ENCODE measurements at regions not wholly inside any gene's neighbourhood (a gene's known extent, or its start where the extent isn't known, plus 50 kb on each side); places are given as distances from the start of the nearest gene placed in this dataset.

DNA sequence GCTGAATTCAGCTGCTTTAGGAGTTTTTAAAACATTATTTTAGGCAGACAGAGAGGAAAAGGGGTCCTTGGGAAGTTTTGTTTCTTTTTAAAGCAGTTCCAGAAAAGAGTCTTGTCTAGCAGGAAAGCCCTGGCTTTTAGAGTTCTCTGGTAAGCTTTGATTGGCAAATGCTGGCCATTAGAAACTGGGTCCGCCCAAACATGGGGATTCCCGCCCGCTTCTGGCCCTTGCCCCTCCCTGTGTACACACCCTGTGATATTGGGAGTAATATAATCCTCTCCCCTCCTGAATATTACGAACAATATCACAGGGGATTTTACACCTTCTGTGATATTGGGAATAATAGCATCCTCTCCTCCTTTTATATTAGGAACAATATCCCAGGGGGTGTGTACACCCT is 58.9 kb downstream of the ERICH4 start:
- DNase-seq (ENCODE audit: low read depth, low spot score): no peak
- Histone ChIP-seq H3K9me2 (ENCODE audit: insufficient read depth) (no peaks in the 10 kb centered on the region), H3K4me1 (ENCODE audit: control insufficient read depth in 1 of 2, insufficient read depth in 2 of 2, low read length in 2 of 2) (peaks cover 14 to 20% of the 10 kb centered on the region in 2 experiments), H3K4me2 (ENCODE audit: low read length) (peak overlapping the region; percentile 67), H3K79me2 (ENCODE audit: insufficient read depth, low read length) (no peaks in the 10 kb centered on the region), H2AFZ (ENCODE audit: low read depth, low read length, poor library complexity, severe bottlenecking) (peak overlapping the region; percentile 88), H3K27me3 (ENCODE audit: insufficient read depth, low read length) (0 out of 2 replicates have a peak, but pooled peaks cover 5% of the 10 kb centered on the region), H4K20me1 (ENCODE audit: insufficient read depth) (no peaks in the 10 kb centered on the region), H3K4me3 (replicated peaks in 1 of 2; ENCODE audit: low read depth in 1 of 2, low read length in 2 of 2) (no peak overlapping the region), H3K36me3 (ENCODE audit: control insufficient read depth in 1 of 2, insufficient read depth in 2 of 2, low read length in 2 of 2) (no peaks in the 10 kb centered on the region), H3K9ac (ENCODE audit: low read length) (peak overlapping the region; percentile 46), H3K27ac (ENCODE audit: low read depth, low read length) (peak overlapping the region; percentile 23; the same call in 1 of the 2 replicates), H3K9me3 (ENCODE audit: control insufficient read depth in 1 of 2, insufficient read depth in 1 of 2, low read depth in 1 of 2, low read length in 2 of 2) (no peaks in the 10 kb centered on the region)
- ChIA-PET POLR2A (no interaction called here), RAD21 (ENCODE audit: low non-redundant PET in 1 of 2, low total read pairs in 2 of 2, uncharacterized antibody in 2 of 2, unreplicated experiment in 2 of 2) (no interaction called here), CTCF (interaction anchor here (0.7 kb wide), 1 partner anchor 65 kb away, joined by 3 read pairs; no protein-coding TSS in a partner anchor)
- intact Hi-C loops (cut with micrococcal nuclease): no loop called here
- ATAC-seq: peak; percentile 48
- TF ChIP-seq YY1 (IDR thresholded peaks at IDR 0.05; ENCODE audit: extremely low read depth, insufficient replicate concordance, low read depth, low read length): no peak
- TF ChIP-seq, protein P1, sequence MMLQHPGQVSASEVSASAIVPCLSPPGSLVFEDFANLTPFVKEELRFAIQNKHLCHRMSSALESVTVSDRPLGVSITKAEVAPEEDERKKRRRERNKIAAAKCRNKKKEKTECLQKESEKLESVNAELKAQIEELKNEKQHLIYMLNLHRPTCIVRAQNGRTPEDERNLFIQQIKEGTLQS (IDR thresholded peaks at IDR 0.05): no peak
- no peak for TF ChIP-seq EZH2 (IDR thresholded peaks at IDR 0.05)
- TF ChIP-seq POLR2A (IDR thresholded peaks at IDR 0.05; ENCODE audit: borderline replicate concordance, extremely low read depth, insufficient read depth, insufficient read length): no peak
- no TSS peak for BruUV-seq (replicated peaks)

DNA sequence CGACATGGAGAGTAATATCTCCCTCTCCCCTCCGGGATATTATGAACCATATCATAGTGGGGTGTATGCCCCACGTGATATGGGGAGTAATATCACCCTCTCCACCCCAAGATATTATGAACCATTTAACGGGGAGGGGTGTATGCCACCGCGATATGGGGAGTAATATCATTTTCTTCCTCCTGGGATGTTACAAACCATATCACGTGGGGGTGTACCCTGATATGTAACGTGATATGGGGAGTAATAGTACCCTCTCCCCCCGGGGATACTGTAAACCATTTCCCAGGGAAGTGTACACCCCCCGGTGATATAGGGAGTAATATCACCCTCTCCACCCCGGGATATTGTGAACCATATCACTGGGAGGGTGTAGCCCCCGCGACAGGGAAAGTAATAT is 62.1 kb downstream of the ERICH4 start:
- no peaks in the 10 kb centered on the region for H3K9me2 ChIP-seq (ENCODE audit: insufficient read depth)
- intact Hi-C loops (cut with micrococcal nuclease): no loop called here
- H3K27ac ChIP-seq (ENCODE audit: low read depth, low read length): no peak overlapping the region
- peaks cover 14 to 20% of the 10 kb centered on the region in 2 experiments for H3K4me1 ChIP-seq (ENCODE audit: control insufficient read depth in 1 of 2, insufficient read depth in 2 of 2, low read length in 2 of 2)
- peaks cover 14% of the 10 kb centered on the region for H3K27me3 ChIP-seq (ENCODE audit: insufficient read depth, low read length)
- POLR2A ChIA-PET: no interaction called here
- CTCF ChIA-PET: no interaction called here
- no TSS peak for BruUV-seq (replicated peaks)
- RAD21 ChIA-PET (ENCODE audit: low non-redundant PET in 1 of 2, low total read pairs in 2 of 2, uncharacterized antibody in 2 of 2, unreplicated experiment in 2 of 2): no interaction called here
- no peak for DNase-seq (ENCODE audit: low read depth, low spot score)
- no peak overlapping the region for H3K4me3 ChIP-seq (replicated peaks in 1 of 2; ENCODE audit: low read depth in 1 of 2, low read length in 2 of 2)
- no peak overlapping the region for H3K9ac ChIP-seq (ENCODE audit: low read length)
- no peaks in the 10 kb centered on the region for H3K36me3 ChIP-seq (ENCODE audit: control insufficient read depth in 1 of 2, insufficient read depth in 2 of 2, low read length in 2 of 2)
- H4K20me1 ChIP-seq (ENCODE audit: insufficient read depth): no peaks in the 10 kb centered on the region
- TF ChIP-seq POLR2AphosphoS5 (IDR thresholded peaks at IDR 0.05; ENCODE audit: low read depth, low read length) (no peak), ELF1 (IDR thresholded peaks at IDR 0.05; ENCODE audit: borderline replicate concordance, low read depth) (no peak), SP1 (IDR thresholded peaks at IDR 0.05; ENCODE audit: low read depth) (no peak), ZNF274 (IDR thresholded peaks at IDR 0.05; ENCODE audit: low read depth, low read length) (no peak), EZH2phosphoT487 (IDR thresholded peaks at IDR 0.05; ENCODE audit: borderline replicate concordance) (no peak), RAD21 (IDR thresholded peaks at IDR 0.05; ENCODE audit: low read depth) (no peak), TCF7L2 (IDR thresholded peaks at IDR 0.05; ENCODE audit: borderline replicate concordance, extremely low read depth, insufficient read depth, insufficient read length) (no peak), SIN3A (IDR thresholded peaks at IDR 0.05; ENCODE audit: low read depth) (no peak), EGR1 (IDR thresholded peaks at IDR 0.05; ENCODE audit: low read depth) (no peak), YY1 (IDR thresholded peaks at IDR 0.05; ENCODE audit: extremely low read depth, insufficient replicate concordance, low read depth, low read length) (no peak), EZH2 (IDR thresholded peaks at IDR 0.05) (no peak), FOSL1 (IDR thresholded peaks at IDR 0.05; ENCODE audit: low read depth) (no peak), ZFX (IDR thresholded peaks at IDR 0.05) (no peak), JUND (IDR thresholded peaks at IDR 0.05) (no peak), POLR2A (IDR thresholded peaks at IDR 0.05; ENCODE audit: borderline replicate concordance, extremely low read depth, insufficient read depth, insufficient read length) (no peak), CBX3 (IDR thresholded peaks at IDR 0.05; ENCODE audit: low read depth) (no peak)
- TF ChIP-seq, protein P1 (IDR thresholded peaks at IDR 0.05): no peak
- TF ChIP-seq, protein P2, sequence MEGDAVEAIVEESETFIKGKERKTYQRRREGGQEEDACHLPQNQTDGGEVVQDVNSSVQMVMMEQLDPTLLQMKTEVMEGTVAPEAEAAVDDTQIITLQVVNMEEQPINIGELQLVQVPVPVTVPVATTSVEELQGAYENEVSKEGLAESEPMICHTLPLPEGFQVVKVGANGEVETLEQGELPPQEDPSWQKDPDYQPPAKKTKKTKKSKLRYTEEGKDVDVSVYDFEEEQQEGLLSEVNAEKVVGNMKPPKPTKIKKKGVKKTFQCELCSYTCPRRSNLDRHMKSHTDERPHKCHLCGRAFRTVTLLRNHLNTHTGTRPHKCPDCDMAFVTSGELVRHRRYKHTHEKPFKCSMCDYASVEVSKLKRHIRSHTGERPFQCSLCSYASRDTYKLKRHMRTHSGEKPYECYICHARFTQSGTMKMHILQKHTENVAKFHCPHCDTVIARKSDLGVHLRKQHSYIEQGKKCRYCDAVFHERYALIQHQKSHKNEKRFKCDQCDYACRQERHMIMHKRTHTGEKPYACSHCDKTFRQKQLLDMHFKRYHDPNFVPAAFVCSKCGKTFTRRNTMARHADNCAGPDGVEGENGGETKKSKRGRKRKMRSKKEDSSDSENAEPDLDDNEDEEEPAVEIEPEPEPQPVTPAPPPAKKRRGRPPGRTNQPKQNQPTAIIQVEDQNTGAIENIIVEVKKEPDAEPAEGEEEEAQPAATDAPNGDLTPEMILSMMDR (IDR thresholded peaks at IDR 0.05 in 2 of 3, conservative IDR thresholded peaks at IDR 0.05 in 1 of 3; ENCODE audit: borderline replicate concordance in 1 of 3, insufficient read depth in 1 of 3, low read depth in 2 of 3, low read length in 2 of 3): no peak
- TF ChIP-seq, protein P3, sequence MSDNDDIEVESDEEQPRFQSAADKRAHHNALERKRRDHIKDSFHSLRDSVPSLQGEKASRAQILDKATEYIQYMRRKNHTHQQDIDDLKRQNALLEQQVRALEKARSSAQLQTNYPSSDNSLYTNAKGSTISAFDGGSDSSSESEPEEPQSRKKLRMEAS (IDR thresholded peaks at IDR 0.05): no peak
- no peaks in the 10 kb centered on the region for H3K9me3 ChIP-seq (ENCODE audit: control insufficient read depth in 1 of 2, insufficient read depth in 1 of 2, low read depth in 1 of 2, low read length in 2 of 2)
- H2AFZ ChIP-seq (ENCODE audit: low read depth, low read length, poor library complexity, severe bottlenecking): no peak overlapping the region
- H3K4me2 ChIP-seq (ENCODE audit: low read length): no peak overlapping the region
- no peaks in the 10 kb centered on the region for H3K79me2 ChIP-seq (ENCODE audit: insufficient read depth, low read length)
- no peak for ATAC-seq

Measured in HCT116 (cell line).